HG03439 (cell line): ENCODE measurements at regions not wholly inside any gene's neighbourhood (a gene's known extent, or its start where the extent isn't known, plus 50 kb on each side); places are given as distances from the start of the nearest gene placed in this dataset.
"Not testable (repeated sequence)": the region's sequence is repeated elsewhere in the genome, so short reads cannot be mapped to it uniquely, and the experiment has no call there.

Experiments used
- ATAC-seq: cut with Tn5 transposase; IDR thresholded peaks from one replicate; pipeline ENCODE4 v1.9.1; 2021; ENCODE audit warnings: mild to moderate bottlenecking, moderate library complexity; ENCODE audit not compliant: unreplicated experiment

- ATAC-seq, result not testable (repeated sequence)
Measured at GRCh38 chr15:22665059-22665702, 121.3 kb upstream of the NIPA1 start.

DNA sequence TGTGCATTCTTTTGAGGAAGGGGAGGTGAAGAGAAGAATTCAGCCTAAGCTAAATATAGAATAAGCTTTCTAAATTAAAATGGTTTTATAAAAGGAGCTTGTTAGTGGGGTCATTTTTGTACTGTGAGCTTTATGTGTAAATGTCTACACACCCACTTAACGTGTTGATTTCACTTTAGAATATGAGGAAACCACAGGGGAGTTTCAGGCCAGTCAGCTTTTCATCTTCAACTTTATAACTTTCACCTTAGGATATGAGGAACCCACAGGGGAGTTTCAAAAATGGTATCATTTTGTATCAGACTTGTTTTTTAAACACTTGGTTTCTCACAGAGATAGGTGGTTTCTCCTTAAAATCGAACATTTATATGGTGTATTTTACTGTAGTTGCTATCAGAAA is 120.7 kb upstream of the NIPA1 start:
- not testable (repeated sequence) for ATAC-seq

DNA sequence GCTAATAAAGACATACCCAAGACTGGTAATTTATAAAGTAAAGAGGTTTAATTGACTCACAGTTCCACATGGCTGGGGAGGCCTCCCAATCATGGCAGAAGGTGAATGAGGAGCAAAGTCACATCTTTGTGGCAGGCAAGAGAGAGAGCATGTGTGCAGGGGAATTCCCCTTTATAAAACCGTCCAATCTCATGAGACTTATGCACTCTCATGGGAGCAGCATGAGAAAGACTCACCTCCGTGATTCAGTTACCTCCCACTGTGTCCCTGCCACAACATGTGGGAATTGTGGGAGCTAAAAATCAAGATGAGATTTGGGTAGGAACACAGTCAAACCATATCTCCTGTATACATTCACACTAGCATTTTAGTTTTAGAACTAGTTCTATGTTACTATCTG is 101.7 kb upstream of the NIPA1 start:
- not testable (repeated sequence) for ATAC-seq

GRCh38 chr15:22699881-22700280 is 86.6 kb upstream of the NIPA1 start:
- not testable (repeated sequence) for ATAC-seq

DNA sequence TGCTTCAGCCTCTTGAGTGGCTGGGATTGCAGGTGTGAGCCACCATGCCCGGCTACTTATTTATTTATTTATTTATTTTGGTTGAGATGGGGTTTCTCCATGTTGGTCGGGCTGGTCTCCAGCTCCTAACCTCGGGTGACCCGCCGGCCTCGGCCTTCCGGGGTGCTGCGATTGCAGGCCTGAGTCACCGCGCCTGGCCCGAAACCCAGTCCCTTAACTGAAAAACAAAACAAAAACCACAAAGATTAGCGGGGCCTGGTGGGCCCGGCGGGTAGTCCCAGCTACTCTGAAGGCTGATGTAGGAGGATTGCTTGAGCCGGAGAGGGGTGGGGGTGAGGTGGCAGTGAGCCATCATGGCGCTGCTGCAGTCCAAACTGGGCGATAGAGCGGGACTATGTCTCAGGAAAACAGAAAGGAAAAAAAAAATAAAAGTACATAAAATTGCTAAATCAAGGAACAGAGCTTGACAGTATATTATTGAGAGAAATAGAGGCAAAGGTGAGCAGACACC is 75.6 kb upstream of the NIPA1 start:
- ATAC-seq, result not testable (repeated sequence)

GRCh38 chr15:22713933-22714332 is 72.5 kb upstream of the NIPA1 start:
- ATAC-seq, result not testable (repeated sequence)

- not testable (repeated sequence) for ATAC-seq
Measured at GRCh38 chr15:22714358-22715132, 71.9 kb upstream of the NIPA1 start.

- ATAC-seq, result not testable (repeated sequence)
Measured at GRCh38 chr15:22715133-22715845, 71.2 kb upstream of the NIPA1 start.

DNA sequence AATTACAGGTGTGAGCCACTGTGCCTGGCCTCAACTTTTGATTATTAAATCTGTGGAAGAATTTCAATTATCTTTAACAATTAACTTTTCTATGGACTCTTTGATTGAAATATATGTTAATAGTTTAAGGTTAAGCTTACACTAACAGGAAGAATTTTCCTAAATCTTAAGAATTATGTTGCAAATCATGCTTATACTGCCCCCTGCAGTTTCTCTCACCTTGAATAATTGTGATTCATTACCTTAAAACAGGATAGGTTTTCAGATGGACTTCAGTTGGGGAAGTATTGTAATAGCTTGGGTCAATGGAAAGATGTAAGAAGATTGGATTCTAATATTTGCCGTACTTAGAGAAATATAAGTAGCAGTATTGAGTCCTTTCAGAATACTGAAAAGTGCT is 66.5 kb upstream of the NIPA1 start:
- not testable (repeated sequence) for ATAC-seq

DNA sequence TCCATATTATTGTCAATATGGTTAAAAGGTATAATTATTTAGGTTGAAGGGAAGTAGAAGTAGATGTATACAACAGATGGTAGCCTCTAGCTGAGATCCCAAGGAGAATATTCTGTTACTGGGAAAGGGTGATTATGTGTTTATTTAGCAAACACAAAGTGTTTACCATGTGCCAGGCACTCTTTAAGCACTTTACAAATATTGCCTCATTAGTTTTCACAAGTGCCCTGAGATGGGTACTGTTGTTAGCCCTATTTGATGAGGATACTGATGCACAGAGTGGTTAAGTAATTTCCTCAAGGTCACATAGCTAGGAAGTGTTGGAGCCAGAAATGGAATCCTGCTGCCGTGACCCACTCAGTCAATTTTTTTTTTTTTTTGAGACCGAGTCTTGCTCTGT is 60.3 kb upstream of the NIPA1 start:
- not testable (repeated sequence) for ATAC-seq

DNA sequence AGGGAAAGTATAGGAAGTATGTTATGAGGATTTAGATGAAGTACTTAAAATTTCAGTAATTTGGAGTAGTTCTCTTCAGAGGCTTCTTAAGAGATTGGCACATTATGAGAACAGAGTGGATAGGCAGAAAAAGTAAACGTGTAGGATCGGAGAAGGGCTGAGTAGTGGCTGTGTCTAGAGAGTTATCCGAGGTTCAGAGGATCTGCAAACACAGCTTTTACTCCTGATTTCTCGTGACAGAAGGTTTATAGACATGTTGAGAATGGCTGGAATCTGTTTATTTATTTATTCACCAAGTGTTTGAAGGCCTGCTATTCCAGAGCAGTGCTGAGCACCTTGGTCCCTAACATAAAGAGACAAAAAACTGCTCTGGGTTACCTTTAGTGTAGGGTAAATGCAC is 51.4 kb upstream of the NIPA1 start:
- not testable (repeated sequence) for ATAC-seq

GRCh38 chr15:22735781-22736180 is 50.7 kb upstream of the NIPA1 start:
- ATAC-seq, result no peak

- not testable (repeated sequence) for ATAC-seq
Measured at GRCh38 chr15:22736200-22736599, 50.2 kb upstream of the NIPA1 start.
